GM20000 (cell line): ENCODE measurements at regions not wholly inside any gene's neighbourhood (a gene's known extent, or its start where the extent isn't known, plus 50 kb on each side); places are given as distances from the start of the nearest gene placed in this dataset.

Source experiments
- DNase-seq: peaks from one replicate; pipeline ENCODE4 v3.0.0; 2012; ENCODE audit warnings: low spot score
- TF ChIP-seq, protein P1 (sequence below): IDR thresholded peaks from 2 replicates; pipeline ENCODE4 v1.5.1; 2012; ENCODE audit warnings: mild to moderate bottlenecking, control low read depth; ENCODE audit errors: extremely low read depth, missing control alignments

- no peak for DNase-seq
- TF ChIP-seq, protein P1, sequence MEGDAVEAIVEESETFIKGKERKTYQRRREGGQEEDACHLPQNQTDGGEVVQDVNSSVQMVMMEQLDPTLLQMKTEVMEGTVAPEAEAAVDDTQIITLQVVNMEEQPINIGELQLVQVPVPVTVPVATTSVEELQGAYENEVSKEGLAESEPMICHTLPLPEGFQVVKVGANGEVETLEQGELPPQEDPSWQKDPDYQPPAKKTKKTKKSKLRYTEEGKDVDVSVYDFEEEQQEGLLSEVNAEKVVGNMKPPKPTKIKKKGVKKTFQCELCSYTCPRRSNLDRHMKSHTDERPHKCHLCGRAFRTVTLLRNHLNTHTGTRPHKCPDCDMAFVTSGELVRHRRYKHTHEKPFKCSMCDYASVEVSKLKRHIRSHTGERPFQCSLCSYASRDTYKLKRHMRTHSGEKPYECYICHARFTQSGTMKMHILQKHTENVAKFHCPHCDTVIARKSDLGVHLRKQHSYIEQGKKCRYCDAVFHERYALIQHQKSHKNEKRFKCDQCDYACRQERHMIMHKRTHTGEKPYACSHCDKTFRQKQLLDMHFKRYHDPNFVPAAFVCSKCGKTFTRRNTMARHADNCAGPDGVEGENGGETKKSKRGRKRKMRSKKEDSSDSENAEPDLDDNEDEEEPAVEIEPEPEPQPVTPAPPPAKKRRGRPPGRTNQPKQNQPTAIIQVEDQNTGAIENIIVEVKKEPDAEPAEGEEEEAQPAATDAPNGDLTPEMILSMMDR = no peak
Measured at GRCh38 chr9:1453636-1454035, 403.5 kb downstream of the DMRT2 start.

DNA sequence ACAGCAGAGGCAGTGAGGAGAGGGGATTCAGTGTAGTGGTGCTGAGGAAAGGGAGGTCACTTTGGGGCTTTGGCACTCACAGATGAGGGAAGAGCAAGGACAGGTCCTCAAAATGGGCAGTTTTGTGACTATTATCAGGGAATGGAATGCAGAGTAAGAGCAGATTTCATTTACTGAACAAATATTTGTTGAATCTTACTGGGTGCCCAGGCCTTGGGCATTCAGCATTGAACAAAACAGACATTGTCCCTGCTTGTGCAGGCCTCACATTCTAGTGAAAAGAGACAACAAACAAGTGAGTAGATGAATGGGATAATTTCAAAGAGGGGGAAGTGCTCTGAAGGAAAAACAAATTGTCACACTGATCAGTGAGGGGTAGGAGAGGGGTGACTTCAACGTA lies 404.1 kb downstream of the DMRT2 start:
- no peak for DNase-seq
- TF ChIP-seq, protein P1 = no peak

- TF ChIP-seq, protein P1 = no peak
- no peak for DNase-seq
Measured at GRCh38 chr9:1454616-1455347, 404.6 kb downstream of the DMRT2 start.

GRCh38 chr9:1455766-1456165 lies 405.6 kb downstream of the DMRT2 start:
- DNase-seq = no peak
- TF ChIP-seq, protein P1 = no peak

DNA sequence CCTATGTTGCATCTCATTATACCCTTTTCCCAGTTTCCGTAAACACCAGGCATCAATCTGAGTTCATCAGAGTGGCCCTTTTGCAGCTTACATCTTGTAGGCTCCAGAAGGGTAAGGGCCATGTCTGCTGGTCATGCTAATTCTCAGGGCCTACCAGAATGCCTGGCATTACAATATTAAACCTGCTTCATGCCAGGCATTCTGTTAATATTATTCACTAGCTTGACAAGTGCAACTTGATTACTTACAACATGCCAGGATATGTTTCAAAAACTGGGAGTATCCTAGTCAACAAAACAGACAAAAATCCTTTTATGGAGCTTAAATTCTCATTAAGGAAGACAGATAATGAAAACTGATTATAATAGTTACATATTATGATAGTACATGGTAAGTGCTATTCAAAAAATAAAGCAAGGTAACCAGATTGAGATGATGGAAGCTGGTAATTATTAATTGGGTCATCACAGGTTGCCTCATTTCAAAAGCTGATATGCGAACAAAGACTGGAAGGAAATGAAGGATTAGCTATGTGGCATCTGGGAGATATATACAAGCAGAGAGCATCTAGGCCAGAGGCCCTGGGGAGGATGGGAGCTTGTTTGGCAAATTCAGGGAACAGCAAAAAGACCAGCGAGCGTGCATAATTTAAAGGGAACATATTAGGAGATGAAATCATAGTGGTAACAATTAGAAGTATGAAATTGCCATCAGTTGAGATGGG lies 406.3 kb downstream of the DMRT2 start:
- TF ChIP-seq, protein P1 = no peak
- DNase-seq = no peak

GRCh38 chr9:1457460-1457859 lies 407.3 kb downstream of the DMRT2 start:
- TF ChIP-seq, protein P1 = no peak
- no peak for DNase-seq

DNA sequence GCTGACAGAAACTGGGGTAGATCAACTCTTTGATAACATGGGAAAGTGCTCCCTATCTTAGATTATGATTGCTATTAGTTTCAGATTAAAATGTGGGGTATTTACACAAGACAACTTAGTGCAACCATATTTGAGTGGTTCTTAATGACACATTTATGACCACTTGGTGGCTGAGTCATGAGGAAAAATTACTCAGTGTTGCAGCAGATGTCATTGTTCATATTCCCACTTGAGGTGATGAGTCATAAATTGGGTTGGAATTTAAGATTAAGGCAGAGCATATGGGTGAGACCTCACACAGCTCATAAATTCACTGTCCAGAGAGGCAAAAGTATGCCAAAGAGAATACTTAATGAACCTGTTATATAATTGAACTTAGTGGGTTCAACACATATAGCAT lies 408.3 kb downstream of the DMRT2 start:
- TF ChIP-seq, protein P1 = no peak
- DNase-seq = no peak
